ENCODE measurements at regions not wholly inside any gene's neighbourhood (a gene's known extent, or its start where the extent isn't known, plus 50 kb on each side); places are given as distances from the start of the nearest gene placed in this dataset.

DNA sequence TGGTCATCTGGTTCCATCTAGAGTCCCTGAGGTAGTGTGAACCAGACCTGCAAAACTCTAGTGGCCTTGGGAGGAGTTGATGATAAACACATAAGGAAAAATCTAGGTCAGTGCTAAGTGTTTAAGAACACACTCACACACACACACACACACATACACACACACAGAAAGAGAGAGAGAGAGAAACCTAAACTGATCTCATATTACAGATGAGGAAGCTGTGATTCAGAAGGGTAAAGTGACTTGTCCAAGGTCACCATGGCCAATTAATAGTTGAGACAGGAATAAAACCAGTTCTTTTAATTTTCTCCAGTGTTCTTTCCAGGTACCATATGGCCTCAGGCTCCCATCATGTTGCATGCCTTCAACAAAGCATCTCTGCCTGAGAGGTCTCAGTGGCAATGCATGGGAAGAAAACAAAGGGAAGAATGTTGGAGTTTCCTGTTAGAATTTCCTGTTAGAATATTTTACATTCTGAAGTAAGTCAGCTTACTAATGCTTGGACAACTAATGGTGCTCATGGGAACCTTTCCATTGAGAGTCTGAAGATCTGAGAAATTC is 77.3 kb upstream of the TSPAN2 start:
- H4K20me1 ChIP-seq (ENCODE audit: control insufficient read depth, insufficient read depth, low read length, poor library complexity, severe bottlenecking) = no peaks in the 10 kb centered on the region
- CTCF ChIA-PET = no interaction called here
- H3K9ac ChIP-seq (ENCODE audit: low read length) = no peak overlapping the region
- H3K27ac ChIP-seq (ENCODE audit: low read length in 2 of 2) = no peak overlapping the region
- TF ChIP-seq CTCF (IDR thresholded peaks at IDR 0.05) (no peak), EZH2 (IDR thresholded peaks at IDR 0.05; ENCODE audit: borderline replicate concordance, insufficient read depth, low read depth, low read length, poor library complexity, severe bottlenecking) (no peak)
- Mint-ChIP-seq H3K27ac (no peak overlapping the region), H3K9me3 (ENCODE audit: insufficient read depth) (no peaks in the 10 kb centered on the region), H3K4me3 (no peak overlapping the region), H3K27me3 (peaks cover 21% of the 10 kb centered on the region), H3K4me1 (no peaks in the 10 kb centered on the region)
- H3K36me3 ChIP-seq (replicated peaks in 1 of 2; ENCODE audit: control extremely low read depth in 1 of 2, control insufficient read depth in 1 of 2, extremely low read depth in 1 of 2, insufficient read depth in 2 of 2, low read length in 1 of 2) = no peaks in the 10 kb centered on the region
- H3K4me2 ChIP-seq (replicated peaks; ENCODE audit: low read depth, low read length, poor library complexity, severe bottlenecking) = no peak overlapping the region
- H3K9me3 ChIP-seq (ENCODE audit: control extremely low read depth in 1 of 3, control insufficient read depth in 2 of 3, insufficient read depth in 1 of 3, low read length in 2 of 3) = no peaks in the 10 kb centered on the region
- no peaks in the 10 kb centered on the region for H3K27me3 ChIP-seq (replicated peaks in 1 of 4; ENCODE audit: control extremely low read depth in 1 of 4, control insufficient read depth in 3 of 4, insufficient read depth in 4 of 4, low read length in 3 of 4)
- H3K4me3 ChIP-seq (ENCODE audit: control extremely low read depth in 1 of 5, extremely low read depth in 1 of 5, insufficient read depth in 1 of 5, low read depth in 2 of 5, low read length in 4 of 5) = no peak overlapping the region
- no peak for ATAC-seq (ENCODE audit: low read depth)
- intact Hi-C loops (cut with micrococcal nuclease) = no loop called here
- no peak for DNase-seq
- H3K79me2 ChIP-seq (ENCODE audit: control insufficient read depth, insufficient read depth, low read length) = no peaks in the 10 kb centered on the region
- no peak overlapping the region for H2AFZ ChIP-seq (ENCODE audit: insufficient read depth, low read depth, low read length, poor library complexity, severe bottlenecking)
- no peaks in the 10 kb centered on the region for H3K4me1 ChIP-seq (ENCODE audit: control insufficient read depth in 2 of 2, insufficient read depth in 2 of 2, low read length in 2 of 2)
- POLR2A ChIA-PET = no interaction called here

GRCh38 chr1:115165776-115166175 is 76.5 kb upstream of the TSPAN2 start:
- TF ChIP-seq EZH2 (IDR thresholded peaks at IDR 0.05; ENCODE audit: borderline replicate concordance, insufficient read depth, low read depth, low read length, poor library complexity, severe bottlenecking) (no peak), CTCF (IDR thresholded peaks at IDR 0.05) (no peak)
- Histone ChIP-seq H3K27me3 (replicated peaks in 1 of 4; ENCODE audit: control extremely low read depth in 1 of 4, control insufficient read depth in 3 of 4, insufficient read depth in 4 of 4, low read length in 3 of 4) (no peaks in the 10 kb centered on the region), H3K4me3 (ENCODE audit: control extremely low read depth in 1 of 5, extremely low read depth in 1 of 5, insufficient read depth in 1 of 5, low read depth in 2 of 5, low read length in 4 of 5) (no peak overlapping the region), H4K20me1 (ENCODE audit: control insufficient read depth, insufficient read depth, low read length, poor library complexity, severe bottlenecking) (no peaks in the 10 kb centered on the region), H3K4me1 (ENCODE audit: control insufficient read depth in 2 of 2, insufficient read depth in 2 of 2, low read length in 2 of 2) (no peaks in the 10 kb centered on the region), H3K27ac (ENCODE audit: low read length in 2 of 2) (no peak overlapping the region), H3K9ac (ENCODE audit: low read length) (no peak overlapping the region), H3K9me3 (ENCODE audit: control extremely low read depth in 1 of 3, control insufficient read depth in 2 of 3, insufficient read depth in 1 of 3, low read length in 2 of 3) (no peaks in the 10 kb centered on the region), H2AFZ (ENCODE audit: insufficient read depth, low read depth, low read length, poor library complexity, severe bottlenecking) (no peak overlapping the region), H3K79me2 (ENCODE audit: control insufficient read depth, insufficient read depth, low read length) (no peaks in the 10 kb centered on the region), H3K36me3 (replicated peaks in 1 of 2; ENCODE audit: control extremely low read depth in 1 of 2, control insufficient read depth in 1 of 2, extremely low read depth in 1 of 2, insufficient read depth in 2 of 2, low read length in 1 of 2) (no peaks in the 10 kb centered on the region), H3K4me2 (replicated peaks; ENCODE audit: low read depth, low read length, poor library complexity, severe bottlenecking) (no peak overlapping the region)
- ATAC-seq (ENCODE audit: low read depth) = no peak
- CTCF ChIA-PET = no interaction called here
- POLR2A ChIA-PET = no interaction called here
- Mint-ChIP-seq H3K4me1 (no peaks in the 10 kb centered on the region), H3K27me3 (peaks cover 19% of the 10 kb centered on the region), H3K9me3 (ENCODE audit: insufficient read depth) (no peaks in the 10 kb centered on the region), H3K4me3 (no peak overlapping the region), H3K27ac (no peak overlapping the region)
- intact Hi-C loops (cut with micrococcal nuclease) = no loop called here
- DNase-seq = no peak

All from B cell (primary cell).